ENCODE measurements at regions not wholly inside any gene's neighbourhood (a gene's known extent, or its start where the extent isn't known, plus 50 kb on each side); places are given as distances from the start of the nearest gene placed in this dataset.
"Not testable (repeated sequence)": the region's sequence is repeated elsewhere in the genome, so short reads cannot be mapped to it uniquely, and the experiment has no call there.

- DNase-seq (ENCODE audit: low spot score), result no peak
Observed at GRCh38 chr1:117707371-117707770, 101.5 kb downstream of the TENT5C start.

- no peak for DNase-seq (ENCODE audit: low spot score)
Observed at GRCh38 chr1:117708323-117709248, 102.7 kb downstream of the TENT5C start.

GRCh38 chr1:117709249-117709691 lies 103.4 kb downstream of the TENT5C start:
- no peak for DNase-seq (ENCODE audit: low spot score)

- DNase-seq (ENCODE audit: low spot score), result no peak
Observed at GRCh38 chr1:117710710-117711109, 104.9 kb downstream of the TENT5C start.

- no peak for DNase-seq (ENCODE audit: low spot score)
Observed at GRCh38 chr1:117712621-117713020, 106.8 kb downstream of the TENT5C start.

- no peak for DNase-seq (ENCODE audit: low spot score)
Observed at GRCh38 chr1:117714546-117714945, 108.7 kb downstream of the TENT5C start.

GRCh38 chr1:117716030-117716429 lies 110.2 kb downstream of the TENT5C start:
- DNase-seq (ENCODE audit: low spot score), result not testable (repeated sequence)

GRCh38 chr1:117717980-117718379 lies 112.1 kb downstream of the TENT5C start:
- not testable (repeated sequence) for DNase-seq (ENCODE audit: low spot score)

- DNase-seq (ENCODE audit: low spot score), result not testable (repeated sequence)
Observed at GRCh38 chr1:117718596-117718995, 112.7 kb downstream of the TENT5C start.

GRCh38 chr1:117719004-117719403 lies 113.2 kb downstream of the TENT5C start:
- DNase-seq (ENCODE audit: low spot score), result no peak

GRCh38 chr1:117732065-117732797 lies 126.4 kb downstream of the TENT5C start:
- DNase-seq (ENCODE audit: low spot score), result no peak

- DNase-seq (ENCODE audit: low spot score), result no peak
Observed at GRCh38 chr1:117732956-117733355, 127.1 kb downstream of the TENT5C start.

- no peak for DNase-seq (ENCODE audit: low spot score)
Observed at GRCh38 chr1:117734403-117734802, 128.6 kb downstream of the TENT5C start.

GRCh38 chr1:117735045-117735992 lies 129.5 kb downstream of the TENT5C start:
- DNase-seq (ENCODE audit: low spot score), result peak; percentile 70

- no peak for DNase-seq (ENCODE audit: low spot score)
Observed at GRCh38 chr1:117739504-117739903, 133.7 kb downstream of the TENT5C start.

- no peak for DNase-seq (ENCODE audit: low spot score)
Observed at GRCh38 chr1:117740496-117740895, 134.6 kb downstream of the TENT5C start.

- not testable (repeated sequence) for DNase-seq (ENCODE audit: low spot score)
Observed at GRCh38 chr1:117746565-117746964, 140.7 kb downstream of the TENT5C start.

- DNase-seq (ENCODE audit: low spot score), result no peak
Observed at GRCh38 chr1:117747605-117748004, 141.8 kb downstream of the TENT5C start.

- no peak for DNase-seq (ENCODE audit: low spot score)
Observed at GRCh38 chr1:117751321-117751720, 145.5 kb downstream of the TENT5C start.

- no peak for DNase-seq (ENCODE audit: low spot score)
Observed at GRCh38 chr1:117752661-117753060, 146.8 kb downstream of the TENT5C start.

GRCh38 chr1:117753232-117753631 lies 147.4 kb downstream of the TENT5C start:
- DNase-seq (ENCODE audit: low spot score), result no peak

GRCh38 chr1:117753652-117754051 lies 147.8 kb downstream of the TENT5C start:
- peak; percentile 45 for DNase-seq (ENCODE audit: low spot score)

Data from AG08395 (cell line).